ENCODE measurements at regions not wholly inside any gene's neighbourhood (a gene's known extent, or its start where the extent isn't known, plus 50 kb on each side); places are given as distances from the start of the nearest gene placed in this dataset.

GRCh38 chr2:506866-507265 lies 170.3 kb downstream of the TMEM18 start:
- no peak for TF ChIP-seq CTCF (IDR thresholded peaks at IDR 0.05)
- TF ChIP-seq EP300 (IDR thresholded peaks at IDR 0.05), result no peak
- no peak for TF ChIP-seq POLR2A (IDR thresholded peaks at IDR 0.05)

Data from upper lobe of left lung (tissue), 4 donors.